GM23248 (cell line): ENCODE measurements at regions not wholly inside any gene's neighbourhood (a gene's known extent, or its start where the extent isn't known, plus 50 kb on each side); places are given as distances from the start of the nearest gene placed in this dataset.

Experiments used
- EZH2 ChIP-seq: fragments of 200-600 bp; sonication (generic); IDR thresholded peaks from 2 replicates; pipeline ENCODE4 v1.6.1; 2018; ENCODE audit warnings: antibody characterized with exemption, mild to moderate bottlenecking; ENCODE audit not compliant: insufficient read depth, poor library complexity, severe bottlenecking
- EZH2phosphoT487 ChIP-seq: fragments of 200-600 bp; sonication (generic); IDR thresholded peaks from 2 replicates; pipeline ENCODE4 v1.6.1; 2018; ENCODE audit warnings: antibody characterized with exemption, moderate library complexity, mild to moderate bottlenecking, low read depth; ENCODE audit not compliant: insufficient read depth

DNA sequence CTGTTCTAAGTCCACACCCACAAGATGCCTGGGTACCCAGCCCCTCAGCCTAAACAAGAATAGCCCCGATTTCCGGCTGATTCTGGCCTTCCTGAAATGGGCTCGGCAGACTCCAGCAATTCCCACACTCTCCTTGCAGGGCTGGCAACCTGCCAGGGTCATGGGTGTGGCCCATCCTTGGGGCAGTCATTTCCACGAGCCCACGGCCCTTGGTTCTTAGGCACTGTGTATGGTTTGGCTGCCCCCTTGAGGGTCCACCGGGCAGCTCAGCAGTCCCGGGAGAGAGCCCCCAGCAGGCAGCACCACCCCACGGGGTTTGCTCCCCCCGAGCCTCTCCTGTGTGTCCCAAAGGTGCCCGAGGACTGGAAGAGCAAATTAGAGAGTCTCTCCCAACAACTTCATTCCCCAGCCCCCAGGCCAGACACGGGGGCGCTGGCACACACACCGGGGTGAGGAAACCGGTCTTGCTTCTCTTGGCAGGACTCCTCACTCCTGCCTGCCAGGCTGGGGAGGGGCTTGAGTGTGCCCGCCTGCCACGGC, 142.2 kb downstream of the EMX2 start:
- no peak for TF ChIP-seq EZH2
- no peak for TF ChIP-seq EZH2phosphoT487
